ENCODE measurements at regions not wholly inside any gene's neighbourhood (a gene's known extent, or its start where the extent isn't known, plus 50 kb on each side); places are given as distances from the start of the nearest gene placed in this dataset.

- TF ChIP-seq EZH2 (IDR thresholded peaks at IDR 0.05; ENCODE audit: low read depth) (no peak), CTCF (conservative IDR thresholded peaks at IDR 0.05) (no peak)
- no peak for DNase-seq
- CTCF ChIA-PET, result no interaction called here
- intact Hi-C loops (cut with micrococcal nuclease; ENCODE audit: unreplicated experiment), result no loop called here
- no peak overlapping the region for H3K4me3 ChIP-seq
- no peaks in the 10 kb centered on the region for H3K79me2 ChIP-seq (ENCODE audit: low read depth)
- no peaks in the 10 kb centered on the region for H3K4me1 ChIP-seq (replicated peaks; ENCODE audit: insufficient read depth)
- no peaks in the 10 kb centered on the region for H3F3A ChIP-seq (ENCODE audit: insufficient read depth, low read depth)
- no peak overlapping the region for H3K4me2 ChIP-seq
- no peaks in the 10 kb centered on the region for H4K20me1 ChIP-seq (ENCODE audit: insufficient read depth)
- POLR2A ChIA-PET (ENCODE audit: unreplicated experiment), result no interaction called here
- no peaks in the 10 kb centered on the region for H3K9me3 ChIP-seq (ENCODE audit: insufficient read depth, low read depth)
- no peak overlapping the region for H3K27ac ChIP-seq
- no peak overlapping the region for H2AFZ ChIP-seq
- no TSS peak for BruUV-seq (replicated peaks)
- H3K27me3 ChIP-seq (ENCODE audit: insufficient read depth, low read depth), result no peaks in the 10 kb centered on the region
- H3K9me2 ChIP-seq (ENCODE audit: insufficient read depth), result no peaks in the 10 kb centered on the region
- no peaks in the 10 kb centered on the region for H3K36me3 ChIP-seq (ENCODE audit: low read depth)
Measured at GRCh38 chr3:30952786-30953185, 58.3 kb upstream of the GADL1 start.

- Histone ChIP-seq H4K20me1 (ENCODE audit: insufficient read depth) (no peaks in the 10 kb centered on the region), H3K9me2 (ENCODE audit: insufficient read depth) (no peaks in the 10 kb centered on the region), H3K36me3 (ENCODE audit: low read depth) (no peaks in the 10 kb centered on the region), H3K4me3 (no peak overlapping the region), H3K27me3 (ENCODE audit: insufficient read depth, low read depth) (no peaks in the 10 kb centered on the region), H3K4me2 (no peak overlapping the region), H3K27ac (no peak overlapping the region), H3K9me3 (ENCODE audit: insufficient read depth, low read depth) (no peaks in the 10 kb centered on the region), H2AFZ (no peak overlapping the region), H3K4me1 (replicated peaks; ENCODE audit: insufficient read depth) (no peaks in the 10 kb centered on the region), H3K79me2 (ENCODE audit: low read depth) (no peaks in the 10 kb centered on the region), H3F3A (ENCODE audit: insufficient read depth, low read depth) (no peaks in the 10 kb centered on the region)
- intact Hi-C loops (cut with micrococcal nuclease; ENCODE audit: unreplicated experiment), result no loop called here
- no TSS peak for BruUV-seq (replicated peaks)
- TF ChIP-seq CTCF (conservative IDR thresholded peaks at IDR 0.05), result no peak
- no peak for TF ChIP-seq EZH2 (IDR thresholded peaks at IDR 0.05; ENCODE audit: low read depth)
- POLR2A ChIA-PET (ENCODE audit: unreplicated experiment), result no interaction called here
- no peak for DNase-seq
- CTCF ChIA-PET, result no interaction called here
Measured at GRCh38 chr3:30954426-30954825, 60.0 kb upstream of the GADL1 start.

- H3K9me2 ChIP-seq (ENCODE audit: insufficient read depth), result no peaks in the 10 kb centered on the region
- no peaks in the 10 kb centered on the region for H4K20me1 ChIP-seq (ENCODE audit: insufficient read depth)
- H3K4me1 ChIP-seq (replicated peaks; ENCODE audit: insufficient read depth), result no peaks in the 10 kb centered on the region
- H3F3A ChIP-seq (ENCODE audit: insufficient read depth, low read depth), result no peaks in the 10 kb centered on the region
- DNase-seq, result no peak
- TF ChIP-seq CTCF (conservative IDR thresholded peaks at IDR 0.05) (no peak), EZH2 (IDR thresholded peaks at IDR 0.05; ENCODE audit: low read depth) (no peak)
- H3K27me3 ChIP-seq (ENCODE audit: insufficient read depth, low read depth), result no peaks in the 10 kb centered on the region
- ChIA-PET CTCF (no interaction called here), POLR2A (ENCODE audit: unreplicated experiment) (no interaction called here)
- no peak overlapping the region for H3K4me3 ChIP-seq
- H3K9me3 ChIP-seq (ENCODE audit: insufficient read depth, low read depth), result no peaks in the 10 kb centered on the region
- no TSS peak for BruUV-seq (replicated peaks)
- H3K4me2 ChIP-seq, result no peak overlapping the region
- intact Hi-C loops (cut with micrococcal nuclease; ENCODE audit: unreplicated experiment), result no loop called here
- no peaks in the 10 kb centered on the region for H3K36me3 ChIP-seq (ENCODE audit: low read depth)
- H3K79me2 ChIP-seq (ENCODE audit: low read depth), result no peaks in the 10 kb centered on the region
- H2AFZ ChIP-seq, result no peak overlapping the region
- no peak overlapping the region for H3K27ac ChIP-seq
Measured at GRCh38 chr3:30962084-30962483, 67.6 kb upstream of the GADL1 start.
